ENCODE measurements at regions not wholly inside any gene's neighbourhood (a gene's known extent, or its start where the extent isn't known, plus 50 kb on each side); places are given as distances from the start of the nearest gene placed in this dataset.

DNA sequence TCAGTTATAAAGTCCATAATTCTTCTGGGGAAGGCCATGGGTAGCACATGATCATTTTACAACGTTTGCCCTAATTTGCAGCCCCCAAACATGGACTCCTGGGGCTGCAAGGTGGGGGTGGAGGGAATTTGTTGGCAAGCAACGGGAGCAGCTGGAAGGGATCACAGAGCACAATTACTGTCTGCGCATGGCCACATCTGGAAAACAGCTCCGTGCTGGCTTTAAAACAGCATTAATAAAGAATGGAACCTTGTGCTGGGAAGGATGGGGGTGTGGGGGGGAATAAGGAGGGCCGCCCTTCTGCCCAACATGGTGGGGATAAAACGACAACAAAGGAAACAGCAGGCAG is 60.9 kb upstream of the SLC14A2 start:
- Mint-ChIP-seq H3K27ac (no peak overlapping the region), H3K4me1 (ENCODE audit: low read depth) (no peaks in the 10 kb centered on the region), H3K4me3 (no peak overlapping the region), H3K9me3 (no peaks in the 10 kb centered on the region), H3K27me3 (peaks cover 13% of the 10 kb centered on the region), H3K36me3 (ENCODE audit: low read depth) (no peaks in the 10 kb centered on the region)
- no peaks in the 10 kb centered on the region for H3K9me3 ChIP-seq (ENCODE audit: control insufficient read depth in 1 of 2, insufficient read depth in 1 of 2, low read length in 2 of 2)
- ATAC-seq (ENCODE audit: poor library complexity) (no peak), DNase-seq (no peak)
- POLR2A ChIA-PET, result no interaction called here
- H3K27ac ChIP-seq (ENCODE audit: low read depth in 1 of 2, low read length in 2 of 2), result no peak overlapping the region
- CTCF ChIA-PET, result no interaction called here
- no peaks in the 10 kb centered on the region for H3K36me3 ChIP-seq (ENCODE audit: insufficient read depth, low read length)
- TF ChIP-seq, protein P1, sequence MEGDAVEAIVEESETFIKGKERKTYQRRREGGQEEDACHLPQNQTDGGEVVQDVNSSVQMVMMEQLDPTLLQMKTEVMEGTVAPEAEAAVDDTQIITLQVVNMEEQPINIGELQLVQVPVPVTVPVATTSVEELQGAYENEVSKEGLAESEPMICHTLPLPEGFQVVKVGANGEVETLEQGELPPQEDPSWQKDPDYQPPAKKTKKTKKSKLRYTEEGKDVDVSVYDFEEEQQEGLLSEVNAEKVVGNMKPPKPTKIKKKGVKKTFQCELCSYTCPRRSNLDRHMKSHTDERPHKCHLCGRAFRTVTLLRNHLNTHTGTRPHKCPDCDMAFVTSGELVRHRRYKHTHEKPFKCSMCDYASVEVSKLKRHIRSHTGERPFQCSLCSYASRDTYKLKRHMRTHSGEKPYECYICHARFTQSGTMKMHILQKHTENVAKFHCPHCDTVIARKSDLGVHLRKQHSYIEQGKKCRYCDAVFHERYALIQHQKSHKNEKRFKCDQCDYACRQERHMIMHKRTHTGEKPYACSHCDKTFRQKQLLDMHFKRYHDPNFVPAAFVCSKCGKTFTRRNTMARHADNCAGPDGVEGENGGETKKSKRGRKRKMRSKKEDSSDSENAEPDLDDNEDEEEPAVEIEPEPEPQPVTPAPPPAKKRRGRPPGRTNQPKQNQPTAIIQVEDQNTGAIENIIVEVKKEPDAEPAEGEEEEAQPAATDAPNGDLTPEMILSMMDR (IDR thresholded peaks at IDR 0.05), result no peak
- no peaks in the 10 kb centered on the region for H3K4me1 ChIP-seq (ENCODE audit: insufficient read depth, low read length)
- peaks cover 0 to 3% of the 10 kb centered on the region in 2 experiments for H3K27me3 ChIP-seq (ENCODE audit: control insufficient read depth in 1 of 2, insufficient read depth in 2 of 2, low read length in 2 of 2)
- intact Hi-C loops (cut with DNase I, micrococcal nuclease), result no loop called here
- H3K4me3 ChIP-seq (ENCODE audit: low read length), result no peak overlapping the region

DNA sequence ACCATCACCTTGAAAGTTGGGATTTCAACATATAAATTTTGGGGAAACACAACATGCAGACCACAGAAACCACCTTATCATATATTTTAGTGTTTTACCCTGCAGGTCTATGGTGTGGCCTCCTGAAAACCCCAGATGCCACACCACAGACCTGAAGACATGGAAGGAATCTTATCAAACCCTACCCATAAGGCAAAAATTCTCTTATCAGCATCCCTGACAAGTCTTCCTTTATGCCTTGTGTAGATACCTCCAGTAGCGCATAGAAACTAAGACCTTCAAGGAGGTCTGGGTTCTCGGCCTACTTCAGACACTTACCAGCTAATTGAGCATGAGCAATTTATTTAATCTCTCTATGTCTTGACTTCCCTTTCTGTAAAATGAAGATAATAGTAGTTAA is 59.1 kb upstream of the SLC14A2 start:
- Histone ChIP-seq H3K4me3 (ENCODE audit: low read length) (no peak overlapping the region), H3K9me3 (ENCODE audit: control insufficient read depth in 1 of 2, insufficient read depth in 1 of 2, low read length in 2 of 2) (peaks cover 0 to under 1% of the 10 kb centered on the region in 2 experiments), H3K36me3 (ENCODE audit: insufficient read depth, low read length) (no peaks in the 10 kb centered on the region), H3K4me1 (ENCODE audit: insufficient read depth, low read length) (no peaks in the 10 kb centered on the region), H3K27ac (ENCODE audit: low read depth in 1 of 2, low read length in 2 of 2) (no peak overlapping the region), H3K27me3 (ENCODE audit: control insufficient read depth in 1 of 2, insufficient read depth in 2 of 2, low read length in 2 of 2) (no peaks in the 10 kb centered on the region)
- ChIA-PET CTCF (no interaction called here), POLR2A (no interaction called here)
- H3K36me3 Mint-ChIP-seq (ENCODE audit: low read depth), result no peaks in the 10 kb centered on the region
- H3K4me3 Mint-ChIP-seq, result no peak overlapping the region
- DNase-seq, result no peak
- TF ChIP-seq, protein P1 (IDR thresholded peaks at IDR 0.05), result no peak
- no peak overlapping the region for H3K27ac Mint-ChIP-seq
- ATAC-seq (ENCODE audit: poor library complexity), result no peak
- H3K27me3 Mint-ChIP-seq, result peaks cover 5% of the 10 kb centered on the region
- no peaks in the 10 kb centered on the region for H3K4me1 Mint-ChIP-seq (ENCODE audit: low read depth)
- intact Hi-C loops (cut with DNase I, micrococcal nuclease), result no loop called here
- H3K9me3 Mint-ChIP-seq, result no peaks in the 10 kb centered on the region

DNA sequence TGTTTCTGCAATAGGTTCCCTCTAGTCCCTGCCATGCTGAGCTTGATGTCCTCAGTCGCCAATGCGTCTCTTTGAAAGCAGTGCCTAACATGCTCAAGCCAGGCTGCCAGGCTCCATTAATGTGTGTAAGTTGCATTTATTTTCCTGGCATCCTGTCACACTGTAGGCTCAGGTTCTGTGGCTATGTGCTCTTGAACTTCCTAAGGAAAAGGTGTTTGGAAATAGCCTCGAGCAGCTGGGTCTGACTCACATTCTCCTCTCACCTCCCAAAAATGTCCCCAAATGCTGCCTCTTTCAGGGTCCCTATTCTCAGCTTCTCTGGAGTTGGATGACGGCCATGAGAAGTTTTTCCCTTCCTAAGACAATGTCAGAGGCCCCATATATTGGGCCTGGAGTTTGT is 58.0 kb upstream of the SLC14A2 start:
- Mint-ChIP-seq H3K9me3 (no peaks in the 10 kb centered on the region), H3K4me3 (no peak overlapping the region), H3K4me1 (ENCODE audit: low read depth) (no peaks in the 10 kb centered on the region), H3K27ac (no peak overlapping the region), H3K36me3 (ENCODE audit: low read depth) (no peaks in the 10 kb centered on the region), H3K27me3 (peaks cover 4% of the 10 kb centered on the region)
- H3K4me1 ChIP-seq (ENCODE audit: insufficient read depth, low read length), result no peaks in the 10 kb centered on the region
- ChIA-PET CTCF (no interaction called here), POLR2A (no interaction called here)
- no peak overlapping the region for H3K27ac ChIP-seq (ENCODE audit: low read depth in 1 of 2, low read length in 2 of 2)
- DNase-seq (no peak), ATAC-seq (ENCODE audit: poor library complexity) (no peak)
- peaks cover 0 to 3% of the 10 kb centered on the region in 2 experiments for H3K9me3 ChIP-seq (ENCODE audit: control insufficient read depth in 1 of 2, insufficient read depth in 1 of 2, low read length in 2 of 2)
- TF ChIP-seq, protein P1 (IDR thresholded peaks at IDR 0.05), result no peak
- H3K27me3 ChIP-seq (ENCODE audit: control insufficient read depth in 1 of 2, insufficient read depth in 2 of 2, low read length in 2 of 2), result no peaks in the 10 kb centered on the region
- intact Hi-C loops (cut with DNase I, micrococcal nuclease), result no loop called here
- no peak overlapping the region for H3K4me3 ChIP-seq (ENCODE audit: low read length)
- H3K36me3 ChIP-seq (ENCODE audit: insufficient read depth, low read length), result no peaks in the 10 kb centered on the region
